Type B pancreatic cell (in vitro differentiated cells): ENCODE measurements at regions not wholly inside any gene's neighbourhood (a gene's known extent, or its start where the extent isn't known, plus 50 kb on each side); places are given as distances from the start of the nearest gene placed in this dataset.
A peak's percentile ranks its signal among the peaks of the same experiment; 100 is the strongest.

Experiments
- DNase-seq: peaks from one replicate; pipeline ENCODE4 v3.0.0; 2021; ENCODE audit warnings: mixed read lengths; ENCODE audit not compliant: unreplicated experiment; ENCODE audit errors: extremely low spot score
- H3K27ac Mint-ChIP-seq: 2 replicates; pipeline ENCODE4 v1.8.0; 2021; ENCODE audit warnings: mild to moderate bottlenecking, mixed read lengths
- H3K27me3 Mint-ChIP-seq: 2 replicates; pipeline ENCODE4 v1.8.0; 2021; ENCODE audit warnings: mixed read lengths
- H3K36me3 Mint-ChIP-seq: 2 replicates; pipeline ENCODE4 v1.8.0; 2021; ENCODE audit warnings: mixed read lengths
- H3K4me1 Mint-ChIP-seq: one replicate; pipeline ENCODE4 v1.8.0; 2021; ENCODE audit warnings: mixed read lengths; ENCODE audit not compliant: unreplicated experiment
- H3K4me3 Mint-ChIP-seq: 2 replicates; pipeline ENCODE4 v1.8.0; 2021; ENCODE audit warnings: mild to moderate bottlenecking, mixed read lengths
- H3K9me3 Mint-ChIP-seq: 2 replicates; pipeline ENCODE4 v1.8.0; 2021; ENCODE audit warnings: mixed read lengths
- TF ChIP-seq, protein P1 (sequence below): fragments of 200-600 bp; sonication (generic); conservative IDR thresholded peaks from 2 replicates; pipeline ENCODE4 v1.5.0; 2021; ENCODE audit warnings: antibody characterized with exemption, mild to moderate bottlenecking

DNA sequence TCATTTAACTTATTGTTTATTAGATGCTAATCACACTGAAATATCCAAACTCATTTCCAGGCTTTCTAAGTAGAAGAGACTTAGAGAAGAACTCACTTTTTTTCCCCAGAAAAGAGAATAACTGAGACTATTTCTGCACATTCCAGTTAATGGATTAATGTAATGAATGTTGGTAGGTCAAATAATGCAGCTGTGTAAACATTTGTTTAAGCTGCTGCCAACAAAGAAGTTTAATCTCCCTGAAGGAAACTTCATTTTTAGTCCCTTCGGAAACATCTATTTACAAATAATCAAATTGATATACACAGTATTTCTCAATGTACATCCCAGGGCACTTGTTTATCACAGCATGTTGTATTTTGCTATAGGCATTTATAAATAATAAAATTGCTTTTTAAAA lies 126.9 kb downstream of the KCNS3 start:
- Mint-ChIP-seq H3K4me3 (no peak overlapping the region), H3K27ac (no peak overlapping the region), H3K4me1 (no peaks in the 10 kb centered on the region), H3K9me3 (no peaks in the 10 kb centered on the region), H3K27me3 (no peaks in the 10 kb centered on the region), H3K36me3 (no peaks in the 10 kb centered on the region)
- DNase-seq = no peak
- TF ChIP-seq, protein P1, sequence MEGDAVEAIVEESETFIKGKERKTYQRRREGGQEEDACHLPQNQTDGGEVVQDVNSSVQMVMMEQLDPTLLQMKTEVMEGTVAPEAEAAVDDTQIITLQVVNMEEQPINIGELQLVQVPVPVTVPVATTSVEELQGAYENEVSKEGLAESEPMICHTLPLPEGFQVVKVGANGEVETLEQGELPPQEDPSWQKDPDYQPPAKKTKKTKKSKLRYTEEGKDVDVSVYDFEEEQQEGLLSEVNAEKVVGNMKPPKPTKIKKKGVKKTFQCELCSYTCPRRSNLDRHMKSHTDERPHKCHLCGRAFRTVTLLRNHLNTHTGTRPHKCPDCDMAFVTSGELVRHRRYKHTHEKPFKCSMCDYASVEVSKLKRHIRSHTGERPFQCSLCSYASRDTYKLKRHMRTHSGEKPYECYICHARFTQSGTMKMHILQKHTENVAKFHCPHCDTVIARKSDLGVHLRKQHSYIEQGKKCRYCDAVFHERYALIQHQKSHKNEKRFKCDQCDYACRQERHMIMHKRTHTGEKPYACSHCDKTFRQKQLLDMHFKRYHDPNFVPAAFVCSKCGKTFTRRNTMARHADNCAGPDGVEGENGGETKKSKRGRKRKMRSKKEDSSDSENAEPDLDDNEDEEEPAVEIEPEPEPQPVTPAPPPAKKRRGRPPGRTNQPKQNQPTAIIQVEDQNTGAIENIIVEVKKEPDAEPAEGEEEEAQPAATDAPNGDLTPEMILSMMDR = no peak

DNA sequence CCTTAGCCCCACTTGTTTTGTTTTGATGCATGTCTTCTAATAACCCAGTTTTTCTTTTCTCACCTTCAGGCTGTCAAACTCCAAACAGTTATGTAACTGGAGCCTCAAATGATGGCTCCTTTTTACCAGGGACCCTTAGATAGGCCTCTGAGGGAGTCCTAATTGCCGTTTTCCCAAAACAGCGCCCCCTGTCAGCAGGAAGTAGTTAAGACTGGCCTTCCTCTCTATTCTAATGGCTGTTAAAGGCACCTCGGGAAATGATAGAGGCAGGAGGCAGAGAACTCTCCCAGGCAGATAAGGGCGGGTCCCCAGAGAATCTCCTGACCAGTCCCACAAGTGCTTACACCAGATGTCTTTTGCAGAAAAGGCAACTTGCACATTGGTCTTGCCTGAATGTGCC lies 123.2 kb downstream of the KCNS3 start:
- H3K36me3 Mint-ChIP-seq = no peaks in the 10 kb centered on the region
- TF ChIP-seq, protein P1 = peak; percentile 28
- H3K9me3 Mint-ChIP-seq = no peaks in the 10 kb centered on the region
- H3K4me3 Mint-ChIP-seq = no peak overlapping the region
- H3K27me3 Mint-ChIP-seq = no peaks in the 10 kb centered on the region
- H3K4me1 Mint-ChIP-seq = no peaks in the 10 kb centered on the region
- H3K27ac Mint-ChIP-seq = no peak overlapping the region
- no peak for DNase-seq

DNA sequence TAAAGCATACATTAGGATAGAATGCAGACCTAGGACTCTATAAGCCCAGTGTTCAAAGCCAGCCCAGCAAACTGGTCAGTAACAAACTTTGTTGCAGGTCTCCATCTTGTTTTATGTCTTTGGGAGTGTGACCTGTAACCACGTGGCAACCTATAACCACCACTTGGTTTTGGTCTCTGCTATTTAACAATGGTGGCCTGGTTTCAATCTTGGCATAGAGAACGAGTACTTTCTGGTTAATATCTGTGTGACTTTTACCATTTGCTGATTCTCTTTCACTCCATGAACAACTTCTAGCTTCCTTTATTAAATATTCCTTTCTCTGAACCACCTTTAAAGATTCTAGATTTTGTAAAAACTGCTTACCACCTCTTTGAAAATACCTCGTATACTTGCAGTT lies 118.5 kb downstream of the KCNS3 start:
- H3K36me3 Mint-ChIP-seq = no peaks in the 10 kb centered on the region
- no peaks in the 10 kb centered on the region for H3K9me3 Mint-ChIP-seq
- no peak for DNase-seq
- no peak overlapping the region for H3K27ac Mint-ChIP-seq
- no peaks in the 10 kb centered on the region for H3K4me1 Mint-ChIP-seq
- no peaks in the 10 kb centered on the region for H3K27me3 Mint-ChIP-seq
- TF ChIP-seq, protein P1 = no peak
- H3K4me3 Mint-ChIP-seq = no peak overlapping the region

DNA sequence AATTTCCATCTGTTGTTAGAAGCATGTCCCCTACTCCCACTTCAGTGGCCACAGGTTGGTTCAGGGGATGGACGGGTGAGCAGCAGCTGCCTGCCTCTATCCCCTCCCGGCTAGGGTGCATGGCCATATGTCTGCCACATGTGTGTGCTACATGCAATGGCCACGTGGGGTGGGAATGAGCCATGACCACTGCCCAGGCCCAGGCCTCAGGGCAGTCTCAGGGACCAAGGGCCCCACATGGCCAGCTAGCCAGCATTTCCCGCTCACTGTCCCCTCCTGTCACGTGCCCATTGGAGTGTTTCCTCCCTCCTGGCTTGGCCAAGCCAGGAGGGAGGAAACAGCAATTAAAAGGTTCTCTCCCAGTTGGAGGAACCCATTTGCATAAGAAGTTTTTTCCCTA lies 117.1 kb downstream of the KCNS3 start:
- Mint-ChIP-seq H3K4me3 (no peak overlapping the region), H3K27ac (no peak overlapping the region), H3K36me3 (no peaks in the 10 kb centered on the region), H3K9me3 (no peaks in the 10 kb centered on the region), H3K4me1 (no peaks in the 10 kb centered on the region), H3K27me3 (no peaks in the 10 kb centered on the region)
- TF ChIP-seq, protein P1 = no peak
- no peak for DNase-seq
